ENCODE measurements at regions not wholly inside any gene's neighbourhood (a gene's known extent, or its start where the extent isn't known, plus 50 kb on each side); places are given as distances from the start of the nearest gene placed in this dataset.
"Not testable (repeated sequence)": the region's sequence is repeated elsewhere in the genome, so short reads cannot be mapped to it uniquely, and the experiment has no call there.

DNA sequence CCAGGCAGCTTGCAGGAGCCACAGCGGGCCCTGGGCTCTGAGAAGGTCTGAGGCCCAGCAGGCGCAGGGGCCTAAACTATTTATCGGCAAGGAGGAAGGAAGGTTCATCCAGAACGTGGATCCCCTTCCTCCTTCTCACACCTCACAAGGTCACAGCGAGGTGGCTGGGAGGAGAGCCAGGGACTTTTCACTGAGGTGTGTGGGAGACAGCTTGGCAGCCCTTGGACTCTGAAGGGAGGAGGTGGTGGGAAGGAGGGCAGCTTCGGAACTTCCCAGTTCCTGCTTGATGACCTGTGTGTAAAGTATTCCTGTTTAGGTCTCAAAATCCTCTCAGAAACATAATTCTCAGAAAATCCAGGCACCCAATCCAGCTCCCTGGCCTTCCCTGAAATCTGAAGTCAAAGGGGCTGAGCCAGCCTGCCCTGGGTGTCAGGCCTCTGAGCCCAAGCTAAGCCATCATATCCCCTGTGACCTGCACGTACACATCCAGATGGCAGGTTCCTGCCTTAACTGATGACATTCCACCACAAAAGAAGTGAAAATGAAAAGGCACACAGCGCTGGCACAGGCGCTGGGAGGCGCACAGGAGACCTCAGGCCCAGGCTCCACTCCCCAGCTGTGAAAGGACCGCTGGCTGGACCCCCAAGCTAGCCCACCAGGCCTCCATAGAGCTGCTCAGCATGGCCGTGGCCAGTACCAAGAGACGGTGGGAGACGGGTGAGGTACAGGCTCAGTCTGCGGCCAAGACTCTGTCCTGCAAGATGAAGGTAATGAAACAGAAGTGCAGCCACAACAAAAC is 269.4 kb upstream of the FRG2C start:
- H3K4me1 ChIP-seq (ENCODE audit: insufficient read depth, low read length); H3K27ac ChIP-seq (ENCODE audit: low read depth, low read length); H3K9me3 ChIP-seq (ENCODE audit: insufficient read depth, low read depth, low read length); H3K9ac ChIP-seq (ENCODE audit: low read depth, low read length); H3K4me3 ChIP-seq (ENCODE audit: low read length); H3K36me3 ChIP-seq (ENCODE audit: insufficient read depth, low read length); H3K27me3 ChIP-seq (ENCODE audit: insufficient read depth, low read length): not testable (repeated sequence)
- WGBS = 92% methylated on average over 13 of the region's 15 CpGs

DNA sequence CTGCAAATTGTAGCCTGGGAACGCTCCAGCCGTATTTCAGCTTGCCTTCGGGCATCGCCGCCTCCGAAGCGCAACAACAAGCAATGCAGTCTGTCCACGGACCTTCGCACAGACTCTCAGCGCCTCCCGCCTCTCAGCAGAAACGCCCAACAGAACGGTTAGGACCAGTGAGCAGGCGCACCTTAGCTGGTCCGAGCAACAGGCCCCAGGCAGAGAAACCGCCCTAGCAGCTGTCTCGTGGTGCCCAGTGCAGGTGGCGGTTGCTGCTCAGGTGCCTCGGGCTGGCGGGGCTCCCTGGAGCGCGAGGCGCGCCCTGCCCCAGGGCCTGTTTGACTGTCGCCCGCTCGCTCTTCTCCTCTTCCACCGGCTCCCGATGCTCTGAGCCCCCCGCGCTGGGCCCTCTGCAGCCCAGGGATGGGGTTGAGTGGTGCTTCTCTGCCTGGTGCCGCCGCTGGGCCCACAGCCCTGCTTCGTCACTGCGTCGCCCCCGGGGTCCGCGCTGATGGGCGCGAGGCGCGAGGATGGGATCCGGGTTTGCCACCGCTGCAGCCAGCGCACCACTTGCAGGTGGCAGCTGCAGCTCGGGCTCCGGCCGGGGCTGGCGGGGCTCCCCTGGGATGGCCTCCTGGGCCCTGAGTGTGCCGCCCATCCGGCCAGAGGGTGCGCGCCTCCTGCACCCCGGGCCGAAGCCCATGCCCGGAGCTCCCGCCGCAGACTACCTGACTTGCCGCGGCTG is 268.4 kb upstream of the FRG2C start:
- 0 out of 2 replicates have a peak, but pooled peaks cover 5% of the 10 kb centered on the region for H3K4me1 ChIP-seq (ENCODE audit: insufficient read depth, low read length)
- no peaks in the 10 kb centered on the region for H3K9me3 ChIP-seq (ENCODE audit: insufficient read depth, low read depth, low read length)
- no peak overlapping the region for H3K9ac ChIP-seq (ENCODE audit: low read depth, low read length)
- WGBS = 96% methylated on average over 61 of the region's 61 CpGs
- no peak overlapping the region for H3K4me3 ChIP-seq (ENCODE audit: low read length)
- no peak overlapping the region for H3K27ac ChIP-seq (ENCODE audit: low read depth, low read length)
- no peaks in the 10 kb centered on the region for H3K27me3 ChIP-seq (ENCODE audit: insufficient read depth, low read length)
- H3K36me3 ChIP-seq (ENCODE audit: insufficient read depth, low read length) = no peaks in the 10 kb centered on the region

DNA sequence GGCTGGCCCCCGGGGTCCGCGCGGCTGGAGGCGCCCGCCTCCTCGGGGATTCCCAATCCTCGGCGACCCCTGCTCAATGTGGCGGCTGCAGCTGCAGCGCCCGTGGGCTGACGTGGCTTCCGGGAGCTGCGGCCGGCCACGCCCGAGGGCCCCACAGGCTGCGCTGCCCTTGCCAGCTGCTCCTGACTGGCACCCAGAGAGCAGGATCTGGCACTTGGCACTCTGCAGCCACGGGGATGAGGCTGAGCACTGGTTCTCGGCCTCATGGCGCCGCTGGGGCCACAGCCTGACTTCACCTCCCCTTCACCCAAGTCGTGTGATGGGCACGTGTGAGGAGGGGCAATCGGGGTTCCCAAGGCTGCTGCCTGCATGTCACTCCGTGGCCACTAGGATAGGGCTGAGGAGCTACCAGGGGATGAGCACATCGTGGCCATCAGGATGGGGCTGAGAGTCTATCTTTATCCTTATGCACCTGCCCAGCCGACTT is 267.8 kb upstream of the FRG2C start:
- no peaks in the 10 kb centered on the region for H3K36me3 ChIP-seq (ENCODE audit: insufficient read depth, low read length)
- no peak overlapping the region for H3K27ac ChIP-seq (ENCODE audit: low read depth, low read length)
- 97% methylated on average over 29 of the region's 29 CpGs for WGBS
- H3K4me3 ChIP-seq (ENCODE audit: low read length) = no peak overlapping the region
- H3K9ac ChIP-seq (ENCODE audit: low read depth, low read length) = no peak overlapping the region
- H3K4me1 ChIP-seq (ENCODE audit: insufficient read depth, low read length) = 0 out of 2 replicates have a peak, but pooled peaks cover 5% of the 10 kb centered on the region
- H3K9me3 ChIP-seq (ENCODE audit: insufficient read depth, low read depth, low read length) = no peaks in the 10 kb centered on the region
- H3K27me3 ChIP-seq (ENCODE audit: insufficient read depth, low read length) = no peaks in the 10 kb centered on the region

DNA sequence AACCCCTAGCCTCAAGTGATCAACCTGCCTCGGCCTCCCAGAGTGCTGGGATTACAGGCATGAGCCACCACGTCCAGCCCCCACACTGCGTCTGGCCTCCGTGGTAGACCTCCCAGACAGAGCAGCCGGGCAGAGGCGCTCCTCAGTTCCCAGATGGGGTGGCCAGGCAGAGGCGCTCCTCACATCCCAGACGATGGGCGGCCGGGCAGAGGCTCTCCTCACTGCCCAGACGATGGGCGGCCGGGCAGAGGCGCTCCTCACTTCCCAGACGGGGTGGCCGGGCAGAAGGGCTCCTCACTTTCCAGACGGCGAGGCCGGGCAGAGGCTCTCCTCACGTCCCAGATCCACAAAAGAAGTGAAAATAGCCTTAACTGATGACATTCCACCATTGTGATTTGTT is 266.6 kb upstream of the FRG2C start:
- not testable (repeated sequence) for H3K4me1 ChIP-seq (ENCODE audit: insufficient read depth, low read length); H3K9me3 ChIP-seq (ENCODE audit: insufficient read depth, low read depth, low read length); H3K36me3 ChIP-seq (ENCODE audit: insufficient read depth, low read length); H3K9ac ChIP-seq (ENCODE audit: low read depth, low read length); H3K4me3 ChIP-seq (ENCODE audit: low read length); H3K27me3 ChIP-seq (ENCODE audit: insufficient read depth, low read length); H3K27ac ChIP-seq (ENCODE audit: low read depth, low read length)
- 94% methylated on average over 20 of the region's 20 CpGs for WGBS

DNA sequence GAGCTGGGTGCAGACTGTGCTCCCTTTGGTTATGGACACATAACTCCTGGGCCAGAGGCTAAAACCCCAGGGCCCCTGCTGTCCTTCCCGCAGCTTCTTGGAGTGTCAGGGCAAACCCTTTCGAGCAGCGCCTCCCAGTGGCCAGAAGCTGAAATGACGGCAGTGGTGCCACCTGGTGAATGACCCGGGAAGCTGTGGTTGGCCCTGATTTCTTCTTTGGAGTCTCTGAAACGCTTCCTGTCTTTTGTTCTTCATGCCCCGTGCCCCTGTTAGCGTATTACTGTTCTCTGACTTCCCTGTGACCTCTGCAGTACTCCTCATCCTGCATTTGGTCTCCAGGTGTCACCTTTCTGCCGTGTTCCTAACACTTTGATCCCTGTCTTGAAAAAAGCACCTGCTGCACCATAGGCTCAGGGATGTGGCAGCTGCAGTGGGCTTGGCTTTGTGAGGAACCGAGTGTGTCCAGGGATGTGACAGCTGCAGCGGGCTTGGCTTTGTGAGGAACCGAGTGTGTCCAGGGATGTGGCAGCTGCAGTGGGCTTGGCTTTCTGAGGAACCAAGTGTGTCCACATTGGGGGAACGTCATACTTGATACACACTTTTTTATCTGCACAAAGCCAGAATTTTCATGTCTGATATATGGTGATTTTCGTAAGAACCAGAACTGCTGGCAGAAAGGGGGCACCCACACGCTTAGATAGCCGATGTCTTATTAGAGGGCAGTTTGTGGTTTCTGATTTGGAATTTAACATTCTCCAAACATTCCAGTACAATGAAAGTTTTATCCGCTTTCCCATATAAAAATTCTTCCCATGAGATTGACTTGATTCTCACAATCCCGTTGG is 241.8 kb upstream of the FRG2C start:
- H3K27me3 ChIP-seq (ENCODE audit: insufficient read depth, low read length); H3K27ac ChIP-seq (ENCODE audit: low read depth, low read length); H3K4me3 ChIP-seq (ENCODE audit: low read length); H3K9me3 ChIP-seq (ENCODE audit: insufficient read depth, low read depth, low read length); H3K9ac ChIP-seq (ENCODE audit: low read depth, low read length); H3K4me1 ChIP-seq (ENCODE audit: insufficient read depth, low read length): not testable (repeated sequence)
- WGBS = 53% methylated on average over 16 of the region's 18 CpGs
- peaks cover 14% of the 10 kb centered on the region for H3K36me3 ChIP-seq (ENCODE audit: insufficient read depth, low read length)

DNA sequence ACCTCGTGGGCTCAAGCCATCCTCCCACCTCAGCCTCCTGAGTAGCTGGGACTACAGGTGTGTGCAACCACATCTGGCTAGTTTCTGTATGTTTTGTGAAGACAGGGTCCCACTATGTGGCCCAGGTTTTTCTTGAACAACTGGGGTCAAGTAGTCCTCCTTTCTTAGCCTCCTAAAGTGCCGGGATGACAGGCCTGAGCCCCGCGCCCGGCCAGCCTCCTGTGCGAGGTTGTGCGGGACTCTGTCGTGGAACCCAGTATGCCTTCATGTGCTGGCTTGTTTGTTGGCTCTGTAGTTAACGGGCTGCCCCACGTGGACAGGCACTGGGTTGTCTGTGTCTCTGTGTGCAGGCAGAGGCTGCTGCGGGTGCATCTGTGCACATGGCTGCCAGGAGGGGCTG is 238.7 kb upstream of the FRG2C start:
- H3K36me3 ChIP-seq (ENCODE audit: insufficient read depth, low read length) = peaks cover 23% of the 10 kb centered on the region
- not testable (repeated sequence) for H3K4me3 ChIP-seq (ENCODE audit: low read length); H3K27me3 ChIP-seq (ENCODE audit: insufficient read depth, low read length); H3K9me3 ChIP-seq (ENCODE audit: insufficient read depth, low read depth, low read length); H3K9ac ChIP-seq (ENCODE audit: low read depth, low read length); H3K4me1 ChIP-seq (ENCODE audit: insufficient read depth, low read length); H3K27ac ChIP-seq (ENCODE audit: low read depth, low read length)
- 97% methylated on average over 11 of the region's 11 CpGs for WGBS

DNA sequence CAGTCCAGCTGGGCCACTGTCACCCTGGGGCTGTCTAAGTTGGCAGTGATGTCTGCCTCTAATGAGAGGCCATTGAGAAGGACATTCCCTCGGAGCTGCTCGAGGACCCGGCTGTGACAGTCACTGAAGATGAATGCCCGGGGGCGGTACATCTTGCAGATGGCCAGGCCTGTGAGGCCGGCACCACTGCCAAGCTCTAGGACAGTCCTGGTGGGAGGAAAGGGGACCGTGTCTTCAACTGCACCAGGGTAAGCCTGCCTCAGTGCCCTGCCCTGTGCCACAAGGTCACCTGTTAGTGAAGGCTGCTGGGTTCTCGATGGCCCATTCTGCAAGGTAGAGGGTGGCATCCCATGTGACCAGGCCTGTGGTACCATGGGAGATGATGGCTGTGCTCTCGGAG is 236.6 kb upstream of the FRG2C start:
- H3K36me3 ChIP-seq (ENCODE audit: insufficient read depth, low read length) = peaks cover 31% of the 10 kb centered on the region
- WGBS = 95% methylated on average over 9 of the region's 9 CpGs
- H3K27ac ChIP-seq (ENCODE audit: low read depth, low read length) = not testable (repeated sequence)

DNA sequence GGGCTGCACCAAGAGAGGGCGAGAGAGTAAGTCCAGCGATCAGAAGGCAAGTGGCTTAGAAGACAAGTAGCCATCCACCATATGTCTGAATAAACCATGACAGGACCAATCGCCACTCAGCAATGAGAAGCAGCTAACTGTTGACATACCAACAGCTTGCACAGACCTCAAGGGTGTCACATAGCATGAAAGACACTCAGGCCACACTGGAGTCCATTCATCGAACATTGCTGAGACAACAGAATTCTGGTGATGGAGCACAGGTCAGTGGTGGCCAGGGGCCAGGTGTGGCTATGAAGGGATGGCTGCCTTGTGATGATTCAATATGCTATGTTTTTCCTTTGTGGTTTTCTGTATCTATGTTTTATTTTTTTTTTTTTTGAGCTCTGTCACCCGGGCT is 236.2 kb upstream of the FRG2C start:
- 95% methylated on average over 5 of the region's 5 CpGs for WGBS

More for the DNA sequence above, 236.6 kb upstream of the FRG2C start:
- H3K27me3 ChIP-seq (ENCODE audit: insufficient read depth, low read length); H3K9me3 ChIP-seq (ENCODE audit: insufficient read depth, low read depth, low read length); H3K9ac ChIP-seq (ENCODE audit: low read depth, low read length); H3K4me1 ChIP-seq (ENCODE audit: insufficient read depth, low read length); H3K4me3 ChIP-seq (ENCODE audit: low read length): not testable (repeated sequence)

DNA sequence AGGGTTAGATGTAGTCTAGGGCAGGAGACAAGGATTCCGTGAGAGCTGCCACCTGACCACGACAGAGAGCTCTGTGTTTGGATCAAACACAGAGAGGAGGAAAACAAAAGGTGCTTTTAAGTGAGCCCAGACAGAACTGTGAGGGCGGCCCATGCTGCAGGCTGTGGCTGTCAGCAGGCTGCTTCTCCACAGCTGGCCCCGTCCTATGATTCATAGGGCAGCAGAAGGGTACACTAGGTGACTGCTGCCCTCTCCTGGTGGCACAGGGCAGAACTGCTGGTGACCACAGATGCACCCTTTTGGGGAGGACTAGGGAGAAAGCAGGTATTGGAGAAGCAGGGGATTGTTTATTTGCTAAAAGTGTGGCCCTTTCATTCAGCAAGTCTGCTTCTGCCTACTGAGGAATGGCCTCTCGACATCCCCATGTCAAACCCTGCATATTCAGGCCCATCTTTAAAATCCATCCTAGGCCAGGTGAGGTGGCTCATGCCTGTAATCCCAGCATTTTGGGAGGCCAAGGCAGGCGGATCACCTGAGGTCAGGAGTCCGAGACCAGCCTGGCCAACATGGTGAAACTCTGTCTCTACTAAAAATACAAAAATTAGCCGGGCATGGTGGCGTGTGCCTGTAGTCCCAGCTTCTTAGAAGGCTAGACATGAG is 234.4 kb upstream of the FRG2C start:
- WGBS = 66% methylated on average over 9 of the region's 9 CpGs
- H3K9me3 ChIP-seq (ENCODE audit: insufficient read depth, low read depth, low read length); H3K9ac ChIP-seq (ENCODE audit: low read depth, low read length); H3K4me3 ChIP-seq (ENCODE audit: low read length); H3K27ac ChIP-seq (ENCODE audit: low read depth, low read length); H3K27me3 ChIP-seq (ENCODE audit: insufficient read depth, low read length); H3K4me1 ChIP-seq (ENCODE audit: insufficient read depth, low read length): not testable (repeated sequence)
- H3K36me3 ChIP-seq (ENCODE audit: insufficient read depth, low read length) = peaks cover 32% of the 10 kb centered on the region

More for the DNA sequence above, 236.2 kb upstream of the FRG2C start:
- H3K4me3 ChIP-seq (ENCODE audit: low read length); H3K4me1 ChIP-seq (ENCODE audit: insufficient read depth, low read length); H3K27ac ChIP-seq (ENCODE audit: low read depth, low read length); H3K9me3 ChIP-seq (ENCODE audit: insufficient read depth, low read depth, low read length); H3K27me3 ChIP-seq (ENCODE audit: insufficient read depth, low read length); H3K9ac ChIP-seq (ENCODE audit: low read depth, low read length): not testable (repeated sequence)
- peaks cover 32% of the 10 kb centered on the region for H3K36me3 ChIP-seq (ENCODE audit: insufficient read depth, low read length)

DNA sequence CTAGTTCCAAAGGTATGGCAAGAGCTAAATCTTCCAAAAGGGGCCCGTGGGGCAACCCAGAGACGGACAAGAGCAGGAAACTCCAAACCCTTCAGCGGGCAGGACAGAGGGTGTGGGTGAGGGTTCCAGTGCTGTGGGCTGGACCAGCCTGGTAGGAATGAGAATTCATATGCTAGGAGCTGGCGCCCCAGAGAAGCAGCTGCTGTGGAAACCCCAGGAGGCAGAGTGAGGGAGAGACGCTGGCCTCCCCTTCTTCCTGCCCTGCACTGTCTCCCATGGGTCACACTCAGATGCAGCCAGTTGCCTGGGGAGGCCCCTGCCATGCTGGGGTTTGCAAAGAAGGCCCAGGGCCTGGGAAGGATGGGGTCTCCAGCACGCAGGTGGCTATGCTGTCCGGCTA is 233.7 kb upstream of the FRG2C start:
- not testable (repeated sequence) for H3K4me3 ChIP-seq (ENCODE audit: low read length); H3K9ac ChIP-seq (ENCODE audit: low read depth, low read length); H3K27ac ChIP-seq (ENCODE audit: low read depth, low read length); H3K4me1 ChIP-seq (ENCODE audit: insufficient read depth, low read length); H3K9me3 ChIP-seq (ENCODE audit: insufficient read depth, low read depth, low read length); H3K27me3 ChIP-seq (ENCODE audit: insufficient read depth, low read length)
- H3K36me3 ChIP-seq (ENCODE audit: insufficient read depth, low read length) = peaks cover 31% of the 10 kb centered on the region
- WGBS = 93% methylated on average over 7 of the region's 7 CpGs

Measured in HUES64 (cell line).